HUES48 (cell line): ENCODE measurements at regions not wholly inside any gene's neighbourhood (a gene's known extent, or its start where the extent isn't known, plus 50 kb on each side); places are given as distances from the start of the nearest gene placed in this dataset.

Experiments used
- H3K27ac ChIP-seq: one replicate; pipeline ENCODE4 v1.7.0; 2013; ENCODE audit warnings: low read depth, low read length, inconsistent platforms
- H3K27me3 ChIP-seq: 2 replicates; pipeline ENCODE4 v1.6.1; 2013; ENCODE audit warnings: mild to moderate bottlenecking, low read length; ENCODE audit not compliant: control insufficient read depth, insufficient read depth
- H3K36me3 ChIP-seq: 2 replicates; pipeline ENCODE4 v1.6.1; 2013; ENCODE audit warnings: low read length; ENCODE audit not compliant: control insufficient read depth, insufficient read depth
- H3K4me1 ChIP-seq: 2 replicates; pipeline ENCODE4 v1.6.1; 2013; ENCODE audit warnings: mild to moderate bottlenecking, low read length; ENCODE audit not compliant: control insufficient read depth, insufficient read depth
- H3K4me3 ChIP-seq: 2 replicates; pipeline ENCODE4 v1.5.1; 2013; ENCODE audit warnings: mild to moderate bottlenecking, low read depth, low read length
- H3K9ac ChIP-seq: 2 replicates; pipeline ENCODE4 v1.6.1; 2013; ENCODE audit warnings: mild to moderate bottlenecking, low read depth, low read length, moderate library complexity
- H3K9me3 ChIP-seq: 2 replicates; pipeline ENCODE4 v1.6.1; 2013; ENCODE audit warnings: low read length; ENCODE audit not compliant: control insufficient read depth, insufficient read depth

DNA sequence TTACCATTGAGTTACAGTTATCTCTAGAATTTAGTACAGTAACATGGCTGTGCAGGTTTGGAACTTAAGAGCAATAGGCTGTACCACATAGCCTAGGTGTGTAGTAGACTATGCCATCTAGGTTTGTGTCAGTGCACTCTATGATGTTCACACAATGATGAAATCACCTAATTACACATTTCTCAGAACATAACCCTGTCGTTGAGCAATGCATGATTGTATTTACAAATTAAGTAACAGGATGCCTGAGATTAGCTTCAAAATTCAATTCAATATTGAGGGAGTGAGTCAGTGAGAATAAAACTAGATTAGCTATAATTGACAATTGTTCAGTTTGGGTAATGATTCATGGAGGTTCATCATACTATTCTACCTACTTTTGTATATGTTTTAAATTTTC lies 633.8 kb downstream of the IGSF11 start:
- H3K9ac ChIP-seq, result no peak overlapping the region
- H3K27me3 ChIP-seq, result no peaks in the 10 kb centered on the region
- H3K4me1 ChIP-seq, result no peaks in the 10 kb centered on the region
- H3K36me3 ChIP-seq, result no peaks in the 10 kb centered on the region
- H3K9me3 ChIP-seq, result no peaks in the 10 kb centered on the region
- H3K4me3 ChIP-seq, result no peak overlapping the region
- H3K27ac ChIP-seq, result no peak overlapping the region

GRCh38 chr3:118401887-118402286 lies 632.8 kb downstream of the IGSF11 start:
- Histone ChIP-seq H3K4me3 (no peak overlapping the region), H3K4me1 (no peaks in the 10 kb centered on the region), H3K27ac (no peak overlapping the region), H3K9me3 (no peaks in the 10 kb centered on the region), H3K27me3 (no peaks in the 10 kb centered on the region), H3K9ac (no peak overlapping the region), H3K36me3 (no peaks in the 10 kb centered on the region)

DNA sequence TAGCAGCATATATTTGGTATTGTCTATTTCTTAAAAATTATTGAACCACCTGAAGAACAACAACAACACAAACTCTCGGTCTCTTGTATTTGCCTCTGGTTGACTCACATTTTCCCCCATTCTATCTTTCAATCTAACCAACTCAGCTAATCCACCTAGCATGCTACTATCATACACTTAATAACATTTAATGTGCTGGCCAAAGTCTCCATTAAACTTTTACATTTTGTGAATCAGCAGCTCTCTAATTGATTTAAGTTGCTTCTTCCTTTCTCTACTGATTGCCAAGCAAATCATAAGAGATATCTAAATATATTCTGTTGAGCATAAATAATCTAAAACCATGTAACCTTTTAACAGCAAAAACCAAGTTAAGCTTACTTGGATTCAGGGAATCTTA lies 631.7 kb downstream of the IGSF11 start:
- Histone ChIP-seq H3K4me3 (no peak overlapping the region), H3K4me1 (no peaks in the 10 kb centered on the region), H3K27ac (no peak overlapping the region), H3K9me3 (no peaks in the 10 kb centered on the region), H3K36me3 (no peaks in the 10 kb centered on the region), H3K27me3 (no peaks in the 10 kb centered on the region), H3K9ac (no peak overlapping the region)

DNA sequence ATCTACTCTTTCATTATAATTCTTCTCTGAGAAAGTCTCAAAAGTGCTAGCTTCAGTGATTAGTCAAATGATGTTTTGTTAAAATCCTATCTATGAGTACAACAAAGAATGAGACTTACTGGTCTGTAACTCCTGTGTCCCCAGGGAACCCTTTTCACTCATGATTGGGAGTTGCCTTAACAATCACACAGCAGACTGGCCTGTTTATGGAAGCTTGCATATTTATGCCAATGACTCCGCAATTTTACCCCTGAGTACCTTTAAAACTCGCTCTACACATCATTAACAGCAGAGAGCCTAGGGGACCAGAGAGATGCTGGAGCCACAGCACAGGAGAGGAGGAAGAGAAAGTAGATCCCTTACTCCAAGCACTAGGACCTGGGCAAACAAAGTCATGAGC lies 628.1 kb downstream of the IGSF11 start:
- Histone ChIP-seq H3K9ac (no peak overlapping the region), H3K27ac (no peak overlapping the region), H3K9me3 (no peaks in the 10 kb centered on the region), H3K4me3 (no peak overlapping the region), H3K4me1 (no peaks in the 10 kb centered on the region), H3K27me3 (no peaks in the 10 kb centered on the region), H3K36me3 (no peaks in the 10 kb centered on the region)

DNA sequence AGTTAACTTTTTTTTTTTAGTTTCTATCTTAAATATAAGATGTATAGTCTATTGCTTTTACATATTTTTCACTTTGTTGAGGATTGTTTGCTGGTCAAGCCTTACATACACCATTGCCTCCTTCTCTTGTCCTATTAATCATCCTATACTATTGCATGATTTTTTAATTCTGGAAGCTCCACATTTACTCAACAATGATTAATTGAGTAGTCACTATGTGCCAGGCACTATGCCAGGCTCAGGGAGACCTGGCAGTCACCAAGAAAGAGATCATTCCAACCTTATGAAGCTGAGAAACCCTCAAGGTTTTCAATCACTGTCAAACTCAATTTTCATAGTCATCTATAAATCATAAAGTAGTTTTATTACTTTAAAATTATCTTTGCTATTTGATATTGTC lies 626.2 kb downstream of the IGSF11 start:
- Histone ChIP-seq H3K36me3 (no peaks in the 10 kb centered on the region), H3K9ac (no peak overlapping the region), H3K27ac (no peak overlapping the region), H3K9me3 (no peaks in the 10 kb centered on the region), H3K4me3 (no peak overlapping the region), H3K27me3 (no peaks in the 10 kb centered on the region), H3K4me1 (no peaks in the 10 kb centered on the region)

DNA sequence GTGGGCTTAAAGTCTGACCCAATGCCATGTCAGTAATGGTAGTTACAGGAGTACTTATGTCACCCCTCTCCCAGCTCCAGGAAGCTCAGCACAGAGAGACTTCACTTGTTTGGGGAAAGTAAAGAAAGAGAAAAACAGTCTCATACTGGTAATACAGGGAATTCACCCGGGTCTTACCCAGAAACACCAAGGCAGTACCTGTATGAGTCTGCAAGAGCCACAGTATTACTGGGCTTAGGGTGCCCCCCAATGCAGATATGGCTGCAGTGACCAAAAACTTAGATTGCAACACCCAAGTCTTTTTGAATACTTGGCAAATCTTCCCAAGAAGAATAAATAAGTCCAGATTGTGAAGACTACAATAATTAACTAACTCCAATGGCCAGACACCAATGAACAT lies 622.1 kb downstream of the IGSF11 start:
- no peak overlapping the region for H3K27ac ChIP-seq
- no peaks in the 10 kb centered on the region for H3K36me3 ChIP-seq
- no peaks in the 10 kb centered on the region for H3K9me3 ChIP-seq
- no peak overlapping the region for H3K9ac ChIP-seq
- no peaks in the 10 kb centered on the region for H3K27me3 ChIP-seq
- no peak overlapping the region for H3K4me3 ChIP-seq
- H3K4me1 ChIP-seq, result no peaks in the 10 kb centered on the region

DNA sequence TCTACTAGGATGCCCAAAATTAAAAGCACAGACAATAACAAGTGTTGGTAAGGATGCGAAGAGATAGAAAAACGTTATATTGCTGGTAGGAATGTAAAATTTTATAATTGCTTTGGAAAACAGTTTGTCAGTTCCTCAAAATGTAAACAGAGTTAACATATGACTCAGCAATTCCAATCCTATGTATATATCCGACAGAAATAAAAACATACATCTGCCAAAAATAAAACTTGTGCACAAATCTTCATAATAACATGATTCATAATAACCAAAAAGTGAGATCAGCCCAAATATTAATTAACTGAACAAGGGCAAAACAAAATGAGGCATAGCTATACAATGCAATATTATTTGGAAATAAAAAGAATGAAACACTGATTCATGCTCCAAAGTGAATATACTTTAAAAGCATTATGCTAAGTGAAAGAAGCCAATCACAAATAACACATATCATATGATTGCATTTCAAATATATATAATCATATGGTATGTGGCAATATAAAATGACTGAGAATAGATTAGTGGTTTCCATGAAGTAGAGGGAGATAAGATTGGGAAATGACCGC lies 609.3 kb downstream of the IGSF11 start:
- Histone ChIP-seq H3K27ac (no peak overlapping the region), H3K36me3 (no peaks in the 10 kb centered on the region), H3K27me3 (no peaks in the 10 kb centered on the region), H3K4me3 (no peak overlapping the region), H3K9me3 (no peaks in the 10 kb centered on the region), H3K9ac (no peak overlapping the region), H3K4me1 (peaks cover 9% of the 10 kb centered on the region; the same call in 1 of the 2 replicates)

GRCh38 chr3:118433825-118434224 lies 600.8 kb downstream of the IGSF11 start:
- no peak overlapping the region for H3K27ac ChIP-seq
- H3K4me3 ChIP-seq, result no peak overlapping the region
- no peaks in the 10 kb centered on the region for H3K4me1 ChIP-seq
- H3K27me3 ChIP-seq, result no peaks in the 10 kb centered on the region
- no peaks in the 10 kb centered on the region for H3K36me3 ChIP-seq
- H3K9ac ChIP-seq, result no peak overlapping the region
- no peaks in the 10 kb centered on the region for H3K9me3 ChIP-seq

DNA sequence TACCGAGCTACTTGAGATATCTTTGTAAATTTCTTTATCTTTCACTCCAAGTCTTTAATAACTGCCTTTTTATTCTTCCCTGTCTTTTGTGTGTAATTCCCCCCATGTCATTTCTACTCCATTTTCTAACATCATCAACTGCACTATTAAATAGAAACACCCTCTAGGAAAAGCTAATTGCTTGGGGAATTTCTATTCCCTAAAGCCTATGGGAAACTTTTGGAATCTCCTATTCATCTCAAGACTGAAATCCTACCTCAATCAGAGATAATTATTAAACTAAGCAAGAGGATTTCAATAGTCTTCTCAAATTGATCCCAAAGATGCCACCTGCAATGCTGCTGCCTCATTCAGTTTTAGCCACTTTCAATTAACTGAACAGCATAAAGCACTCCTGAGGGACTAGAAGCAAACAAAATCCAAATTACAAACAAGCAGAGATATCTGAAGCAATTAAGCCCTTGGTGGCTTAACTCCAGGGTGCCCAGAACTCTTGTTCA lies 598.7 kb downstream of the IGSF11 start:
- no peaks in the 10 kb centered on the region for H3K27me3 ChIP-seq
- H3K9me3 ChIP-seq, result no peaks in the 10 kb centered on the region
- no peaks in the 10 kb centered on the region for H3K36me3 ChIP-seq
- H3K4me1 ChIP-seq, result no peaks in the 10 kb centered on the region
- no peak overlapping the region for H3K27ac ChIP-seq
- H3K9ac ChIP-seq, result no peak overlapping the region
- no peak overlapping the region for H3K4me3 ChIP-seq

DNA sequence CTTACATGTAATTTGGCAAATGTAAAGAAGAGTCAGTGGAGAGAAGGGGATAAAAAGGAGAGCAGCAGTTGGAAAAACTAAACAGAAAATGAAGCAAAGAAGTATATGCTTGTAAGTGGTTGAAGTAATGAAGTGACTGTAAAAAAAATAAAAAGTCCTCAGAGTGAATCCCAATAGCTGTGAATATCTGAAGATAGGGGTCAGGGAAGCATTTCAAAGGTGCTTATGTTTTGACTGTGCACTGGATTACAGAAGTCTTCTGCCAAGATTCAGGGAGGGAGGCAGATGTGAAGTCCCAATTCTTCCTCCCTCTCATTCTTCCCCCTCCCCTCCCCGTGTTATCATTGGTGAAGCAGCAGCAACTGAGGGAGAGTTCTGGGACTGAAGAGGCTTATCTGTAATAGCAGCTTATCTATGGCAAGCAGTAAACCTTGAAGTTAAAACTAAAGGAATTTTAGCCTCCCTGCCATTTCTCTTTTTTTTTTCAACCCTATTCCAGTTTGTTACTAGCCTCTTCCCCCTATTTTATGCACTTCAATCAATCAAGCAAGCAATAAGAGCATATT lies 597.9 kb downstream of the IGSF11 start:
- H3K9ac ChIP-seq, result no peak overlapping the region
- no peaks in the 10 kb centered on the region for H3K9me3 ChIP-seq

GRCh38 chr3:118445036-118445435 lies 589.6 kb downstream of the IGSF11 start:
- no peak overlapping the region for H3K4me3 ChIP-seq
- H3K4me1 ChIP-seq, result no peaks in the 10 kb centered on the region
- no peaks in the 10 kb centered on the region for H3K27me3 ChIP-seq

More for the DNA sequence above, 597.9 kb downstream of the IGSF11 start:
- H3K4me1 ChIP-seq, result no peaks in the 10 kb centered on the region
- no peak overlapping the region for H3K4me3 ChIP-seq
- no peak overlapping the region for H3K27ac ChIP-seq
- H3K27me3 ChIP-seq, result no peaks in the 10 kb centered on the region
- H3K36me3 ChIP-seq, result no peaks in the 10 kb centered on the region

More at GRCh38 chr3:118445036-118445435, 589.6 kb downstream of the IGSF11 start:
- no peak overlapping the region for H3K9ac ChIP-seq
- no peak overlapping the region for H3K27ac ChIP-seq
- no peaks in the 10 kb centered on the region for H3K9me3 ChIP-seq
- no peaks in the 10 kb centered on the region for H3K36me3 ChIP-seq
